ENCODE measurements at regions not wholly inside any gene's neighbourhood (a gene's known extent, or its start where the extent isn't known, plus 50 kb on each side); places are given as distances from the start of the nearest gene placed in this dataset.
"Not testable (repeated sequence)": the region's sequence is repeated elsewhere in the genome, so short reads cannot be mapped to it uniquely, and the experiment has no call there.

DNA sequence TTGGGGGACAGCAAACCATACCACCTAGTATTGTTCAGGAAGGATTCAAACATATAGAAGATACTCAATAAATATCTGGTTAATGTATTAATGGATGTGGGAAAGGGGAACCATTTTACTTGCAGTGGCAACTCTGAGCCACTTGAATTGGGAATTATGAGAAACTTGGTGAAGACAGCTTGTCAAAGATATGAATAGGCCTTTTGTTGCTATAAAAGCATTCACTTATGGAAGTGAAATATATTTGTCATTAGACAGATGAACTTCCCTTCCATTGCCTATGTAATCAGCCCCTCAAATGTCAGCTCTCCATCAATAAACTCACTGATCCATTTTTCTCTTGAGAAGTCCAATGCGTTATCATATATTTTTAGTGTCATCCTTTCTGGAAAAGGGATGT is 56.1 kb downstream of the GPR85 start:
- H3K4me1 ChIP-seq (ENCODE audit: insufficient read depth, low read length, severe bottlenecking) = no peaks in the 10 kb centered on the region
- TF ChIP-seq EZH2 (IDR thresholded peaks at IDR 0.05; ENCODE audit: borderline replicate concordance, low read length) = no peak
- TF ChIP-seq, protein P1, sequence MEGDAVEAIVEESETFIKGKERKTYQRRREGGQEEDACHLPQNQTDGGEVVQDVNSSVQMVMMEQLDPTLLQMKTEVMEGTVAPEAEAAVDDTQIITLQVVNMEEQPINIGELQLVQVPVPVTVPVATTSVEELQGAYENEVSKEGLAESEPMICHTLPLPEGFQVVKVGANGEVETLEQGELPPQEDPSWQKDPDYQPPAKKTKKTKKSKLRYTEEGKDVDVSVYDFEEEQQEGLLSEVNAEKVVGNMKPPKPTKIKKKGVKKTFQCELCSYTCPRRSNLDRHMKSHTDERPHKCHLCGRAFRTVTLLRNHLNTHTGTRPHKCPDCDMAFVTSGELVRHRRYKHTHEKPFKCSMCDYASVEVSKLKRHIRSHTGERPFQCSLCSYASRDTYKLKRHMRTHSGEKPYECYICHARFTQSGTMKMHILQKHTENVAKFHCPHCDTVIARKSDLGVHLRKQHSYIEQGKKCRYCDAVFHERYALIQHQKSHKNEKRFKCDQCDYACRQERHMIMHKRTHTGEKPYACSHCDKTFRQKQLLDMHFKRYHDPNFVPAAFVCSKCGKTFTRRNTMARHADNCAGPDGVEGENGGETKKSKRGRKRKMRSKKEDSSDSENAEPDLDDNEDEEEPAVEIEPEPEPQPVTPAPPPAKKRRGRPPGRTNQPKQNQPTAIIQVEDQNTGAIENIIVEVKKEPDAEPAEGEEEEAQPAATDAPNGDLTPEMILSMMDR (IDR thresholded peaks at IDR 0.05; ENCODE audit: low read length) = no peak
- no peaks in the 10 kb centered on the region; the same call in none of the 2 replicates for H3K9me2 ChIP-seq (ENCODE audit: low read depth, low read length)
- no peaks in the 10 kb centered on the region for H3K79me2 ChIP-seq (ENCODE audit: insufficient read depth, low read length)
- no peak overlapping the region for H2AFZ ChIP-seq (ENCODE audit: low read length)
- no peaks in the 10 kb centered on the region for H3K27me3 ChIP-seq (ENCODE audit: insufficient read depth, low read length)
- H3K9ac ChIP-seq (ENCODE audit: low read length) = no peak overlapping the region
- no peak overlapping the region for H3K4me2 ChIP-seq (ENCODE audit: low read length)
- H3K27ac ChIP-seq (ENCODE audit: low read depth, low read length, poor library complexity, severe bottlenecking) = no peak overlapping the region
- H4K20me1 ChIP-seq (ENCODE audit: insufficient read depth, low read length) = no peaks in the 10 kb centered on the region
- no peak overlapping the region for H3K4me3 ChIP-seq (ENCODE audit: low read depth, low read length, poor library complexity, severe bottlenecking)
- no peaks in the 10 kb centered on the region for H3K9me3 ChIP-seq (ENCODE audit: low read length)
- no peaks in the 10 kb centered on the region for H3F3A ChIP-seq (ENCODE audit: insufficient read depth, low read length)
- no peaks in the 10 kb centered on the region for H3K36me3 ChIP-seq (ENCODE audit: insufficient read depth, low read length)

GRCh38 chr7:113026941-113027340 is 59.7 kb downstream of the GPR85 start:
- Histone ChIP-seq H3K27me3 (ENCODE audit: insufficient read depth, low read length) (no peaks in the 10 kb centered on the region), H3K4me3 (ENCODE audit: low read depth, low read length, poor library complexity, severe bottlenecking) (no peak overlapping the region), H2AFZ (ENCODE audit: low read length) (no peak overlapping the region), H3K9me3 (ENCODE audit: low read length) (no peaks in the 10 kb centered on the region), H3F3A (ENCODE audit: insufficient read depth, low read length) (no peaks in the 10 kb centered on the region), H3K36me3 (ENCODE audit: insufficient read depth, low read length) (no peaks in the 10 kb centered on the region), H3K79me2 (ENCODE audit: insufficient read depth, low read length) (no peaks in the 10 kb centered on the region), H3K9ac (ENCODE audit: low read length) (no peak overlapping the region), H3K4me1 (ENCODE audit: insufficient read depth, low read length, severe bottlenecking) (no peaks in the 10 kb centered on the region), H3K4me2 (ENCODE audit: low read length) (no peak overlapping the region), H3K9me2 (ENCODE audit: low read depth, low read length) (no peaks in the 10 kb centered on the region; the same call in none of the 2 replicates), H4K20me1 (ENCODE audit: insufficient read depth, low read length) (no peaks in the 10 kb centered on the region), H3K27ac (ENCODE audit: low read depth, low read length, poor library complexity, severe bottlenecking) (no peak overlapping the region)
- TF ChIP-seq EZH2 (IDR thresholded peaks at IDR 0.05; ENCODE audit: borderline replicate concordance, low read length) = no peak
- TF ChIP-seq, protein P1 (IDR thresholded peaks at IDR 0.05; ENCODE audit: low read length) = no peak

- not testable (repeated sequence) for H3F3A ChIP-seq (ENCODE audit: insufficient read depth, low read length); H3K9me2 ChIP-seq (ENCODE audit: low read depth, low read length); H3K27ac ChIP-seq (ENCODE audit: low read depth, low read length, poor library complexity, severe bottlenecking); H3K4me2 ChIP-seq (ENCODE audit: low read length); H3K36me3 ChIP-seq (ENCODE audit: insufficient read depth, low read length); H3K79me2 ChIP-seq (ENCODE audit: insufficient read depth, low read length); H3K9me3 ChIP-seq (ENCODE audit: low read length); H3K27me3 ChIP-seq (ENCODE audit: insufficient read depth, low read length); H3K9ac ChIP-seq (ENCODE audit: low read length); H3K4me1 ChIP-seq (ENCODE audit: insufficient read depth, low read length, severe bottlenecking); H4K20me1 ChIP-seq (ENCODE audit: insufficient read depth, low read length); H3K4me3 ChIP-seq (ENCODE audit: low read depth, low read length, poor library complexity, severe bottlenecking); H2AFZ ChIP-seq (ENCODE audit: low read length)
Observed at GRCh38 chr7:113017144-113017857, 69.3 kb downstream of the GPR85 start.

All from OCI-LY1 (cell line).